Calu3 (cell line): ENCODE measurements at regions not wholly inside any gene's neighbourhood (a gene's known extent, or its start where the extent isn't known, plus 50 kb on each side); places are given as distances from the start of the nearest gene placed in this dataset.
A peak's percentile ranks its signal among the peaks of the same experiment; 100 is the strongest.
"Not testable (repeated sequence)": the region's sequence is repeated elsewhere in the genome, so short reads cannot be mapped to it uniquely, and the experiment has no call there.

Experiments used
- BruUV-seq: library from RNA; stranded (reverse); fragments of 400-500 nt; replicated peaks from 2 replicates; lab custom pipeline; 2021; lab: Mats Ljungman, UMichigan
- CTCF ChIA-PET: fragments of 300-600 bp; sonication (Branson Sonifier 250); formaldehyde crosslinking; loops from one replicate; lab custom pipeline; 2022; ENCODE audit warnings: antibody characterized with exemption; lab: Charles Lee
- DNase-seq: peaks from one replicate; pipeline ENCODE4 v3.0.0; 2022
- H3K27ac Mint-ChIP-seq: one replicate; pipeline ENCODE4 v1.8.0; 2022; ENCODE audit warnings: mixed read lengths; ENCODE audit not compliant: unreplicated experiment
- H3K27me3 Mint-ChIP-seq: one replicate; pipeline ENCODE4 v1.8.0; 2022; ENCODE audit warnings: mixed read lengths; ENCODE audit not compliant: unreplicated experiment
- H3K36me3 Mint-ChIP-seq: one replicate; pipeline ENCODE4 v1.8.0; 2022; ENCODE audit warnings: mild to moderate bottlenecking, moderate library complexity, mixed read lengths; ENCODE audit not compliant: insufficient read depth, unreplicated experiment
- H3K4me1 Mint-ChIP-seq: one replicate; pipeline ENCODE4 v1.8.0; 2022; ENCODE audit warnings: mild to moderate bottlenecking, low read depth, mixed read lengths; ENCODE audit not compliant: unreplicated experiment
- H3K4me3 Mint-ChIP-seq: one replicate; pipeline ENCODE4 v1.8.0; 2022; ENCODE audit warnings: mild to moderate bottlenecking, low read depth, moderate library complexity, mixed read lengths; ENCODE audit not compliant: unreplicated experiment
- H3K9me3 Mint-ChIP-seq: one replicate; pipeline ENCODE4 v1.8.0; 2022; ENCODE audit warnings: low read depth, mixed read lengths; ENCODE audit not compliant: unreplicated experiment
- CTCF ChIP-seq: fragments of 200-600 bp; IDR thresholded peaks from one replicate; pipeline ENCODE4 v1.8.0; 2022; ENCODE audit warnings: antibody characterized with exemption; ENCODE audit not compliant: unreplicated experiment
- intact Hi-C: fragments of 100-400 bp; cut with micrococcal nuclease; formaldehyde crosslinking; loops from one replicate; pipeline ENCODE4 v1.10.0; 2022; ENCODE audit not compliant: unreplicated experiment

- CTCF ChIA-PET = no interaction called here
- TF ChIP-seq CTCF = no peak
- no peak overlapping the region for H3K4me3 Mint-ChIP-seq
- H3K36me3 Mint-ChIP-seq = no peaks in the 10 kb centered on the region
- DNase-seq = no peak
- no peaks in the 10 kb centered on the region for H3K4me1 Mint-ChIP-seq
- H3K27ac Mint-ChIP-seq = no peak overlapping the region
- no peaks in the 10 kb centered on the region for H3K27me3 Mint-ChIP-seq
- H3K9me3 Mint-ChIP-seq = peaks cover 4% of the 10 kb centered on the region
- intact Hi-C loops = no loop called here
- no TSS peak for BruUV-seq
These were observed 153.4 kb upstream of the MME start for GRCh38 chr3:154926721-154927120.

GRCh38 chr3:154921351-154921750 lies 158.8 kb upstream of the MME start:
- intact Hi-C loops = no loop called here
- Mint-ChIP-seq H3K4me1 (no peaks in the 10 kb centered on the region), H3K9me3 (no peaks in the 10 kb centered on the region), H3K36me3 (no peaks in the 10 kb centered on the region), H3K4me3 (no peak overlapping the region), H3K27ac (no peak overlapping the region), H3K27me3 (no peaks in the 10 kb centered on the region)
- no peak for DNase-seq
- BruUV-seq = no TSS peak
- CTCF ChIA-PET = no interaction called here
- TF ChIP-seq CTCF = no peak

GRCh38 chr3:154919226-154919625 lies 160.9 kb upstream of the MME start:
- TF ChIP-seq CTCF = no peak

GRCh38 chr3:154904328-154904727 lies 175.8 kb upstream of the MME start:
- no peaks in the 10 kb centered on the region for H3K4me1 Mint-ChIP-seq
- no peak overlapping the region for H3K4me3 Mint-ChIP-seq
- DNase-seq = peak; percentile 24
- no peaks in the 10 kb centered on the region for H3K27me3 Mint-ChIP-seq
- peak; percentile 64 for TF ChIP-seq CTCF
- H3K9me3 Mint-ChIP-seq = peaks cover 5% of the 10 kb centered on the region
- intact Hi-C loops = loop anchor here (1.0 kb wide), 1 partner anchor 419 kb away; no protein-coding TSS in a partner anchor
- no peaks in the 10 kb centered on the region for H3K36me3 Mint-ChIP-seq
- no TSS peak for BruUV-seq
- CTCF ChIA-PET = interaction anchor here (1.0 to 1.4 kb wide), 3 partner anchors 73 to 418 kb away, joined by 3 to 6 read pairs (median 5); no protein-coding TSS in a partner anchor
- no peak overlapping the region for H3K27ac Mint-ChIP-seq

More at GRCh38 chr3:154919226-154919625, 160.9 kb upstream of the MME start:
- Mint-ChIP-seq H3K27ac (no peak overlapping the region), H3K4me1 (no peaks in the 10 kb centered on the region), H3K9me3 (peaks cover 5% of the 10 kb centered on the region), H3K36me3 (no peaks in the 10 kb centered on the region), H3K4me3 (no peak overlapping the region), H3K27me3 (no peaks in the 10 kb centered on the region)
- DNase-seq = no peak
- intact Hi-C loops = no loop called here
- no TSS peak for BruUV-seq
- CTCF ChIA-PET = no interaction called here

GRCh38 chr3:154902495-154902894 lies 177.6 kb upstream of the MME start:
- H3K36me3 Mint-ChIP-seq, H3K27me3 Mint-ChIP-seq, H3K27ac Mint-ChIP-seq, CTCF ChIA-PET, intact Hi-C loops, DNase-seq, H3K9me3 Mint-ChIP-seq, H3K4me1 Mint-ChIP-seq, BruUV-seq, H3K4me3 Mint-ChIP-seq: not testable (repeated sequence)
